Erythroblast (primary cell): ENCODE measurements at regions not wholly inside any gene's neighbourhood (a gene's known extent, or its start where the extent isn't known, plus 50 kb on each side); places are given as distances from the start of the nearest gene placed in this dataset.

Experiments
- DNase-seq, 2 experiments: peaks; one replicate each; lab custom pipeline; 2025; lab: John Stamatoyannopoulos, UW
- GATA1 ChIP-seq: IDR thresholded peaks from 2 replicates; pipeline ENCODE4 v1.6.1; 2011; ENCODE audit warnings: low read depth, mild to moderate bottlenecking, control low read depth, low read length, moderate library complexity
- POLR2A ChIP-seq: IDR thresholded peaks from 2 replicates; pipeline ENCODE4 v1.6.1; 2011; ENCODE audit warnings: mild to moderate bottlenecking, low read length

DNA sequence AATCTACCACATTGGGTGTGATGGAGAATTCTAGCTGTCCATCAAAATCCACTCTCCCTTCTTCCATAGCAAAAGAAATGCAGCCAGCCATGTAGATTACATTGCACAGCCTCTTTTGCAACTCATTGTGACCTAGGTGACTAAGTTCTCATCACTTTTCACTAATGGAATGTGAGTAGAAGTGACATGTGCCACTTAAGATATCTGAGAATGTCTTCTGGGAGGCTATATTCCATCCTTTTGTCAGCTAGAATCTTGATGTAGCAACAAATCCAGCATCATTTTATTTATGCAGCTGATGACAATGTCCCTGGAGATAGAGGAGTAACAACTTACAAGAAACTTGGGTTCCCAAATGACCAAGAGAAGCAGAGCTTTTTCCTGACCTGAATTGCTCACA, 61.5 kb upstream of the API5 start:
- TF ChIP-seq GATA1 (no peak), POLR2A (no peak)
- no peak for DNase-seq

DNA sequence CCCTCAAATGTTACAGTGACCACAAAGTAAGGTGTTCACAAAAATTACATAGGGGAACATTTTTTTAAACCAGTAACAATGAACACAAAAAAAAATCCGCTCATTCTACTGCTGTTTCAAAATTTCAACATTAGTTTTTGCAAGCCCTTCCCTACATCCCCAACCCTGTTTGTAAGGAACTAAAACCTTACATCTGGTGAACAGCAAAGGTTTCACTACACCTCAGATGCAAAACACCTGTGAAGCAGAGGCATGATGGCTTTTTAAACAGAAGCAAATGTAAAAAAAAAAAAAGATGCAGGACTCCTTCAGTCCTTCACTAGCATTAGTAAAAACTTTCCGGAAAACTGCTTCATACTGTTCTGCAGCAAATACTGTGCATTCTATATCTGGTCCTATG, 50.0 kb upstream of the API5 start:
- TF ChIP-seq GATA1 (no peak), POLR2A (no peak)
- no peak for DNase-seq
